ENCODE measurements at regions not wholly inside any gene's neighbourhood (a gene's known extent, or its start where the extent isn't known, plus 50 kb on each side); places are given as distances from the start of the nearest gene placed in this dataset.

DNA sequence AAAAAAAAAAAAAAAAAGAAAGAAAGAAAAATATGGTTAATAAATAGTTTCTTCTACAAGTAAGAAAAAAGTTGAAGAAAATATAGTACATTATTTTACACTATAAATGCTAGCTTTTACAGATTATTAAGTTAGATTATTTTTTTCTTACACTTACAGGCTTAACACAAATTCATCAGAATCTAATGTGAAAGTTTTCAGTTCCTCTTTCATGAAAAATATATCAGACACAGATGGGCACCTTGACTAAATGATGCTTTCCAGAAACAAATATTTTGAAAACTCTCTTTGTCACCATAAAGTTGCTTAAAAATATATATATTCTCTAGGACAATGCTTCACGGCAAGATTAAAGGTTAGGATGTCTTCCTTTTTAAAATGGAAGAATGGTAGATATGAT is 321.8 kb upstream of the HSF2 start:
- TF ChIP-seq RXRA (IDR thresholded peaks at IDR 0.05): no peak
- TF ChIP-seq, protein P1, sequence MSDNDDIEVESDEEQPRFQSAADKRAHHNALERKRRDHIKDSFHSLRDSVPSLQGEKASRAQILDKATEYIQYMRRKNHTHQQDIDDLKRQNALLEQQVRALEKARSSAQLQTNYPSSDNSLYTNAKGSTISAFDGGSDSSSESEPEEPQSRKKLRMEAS (IDR thresholded peaks at IDR 0.05): no peak

Measured in liver (tissue), 2 donors.